ENCODE measurements at regions not wholly inside any gene's neighbourhood (a gene's known extent, or its start where the extent isn't known, plus 50 kb on each side); places are given as distances from the start of the nearest gene placed in this dataset.
"Not testable (repeated sequence)": the region's sequence is repeated elsewhere in the genome, so short reads cannot be mapped to it uniquely, and the experiment has no call there.

- POLR2A ChIA-PET, CTCF ChIA-PET, ATAC-seq: not testable (repeated sequence)
These were observed 463.1 kb upstream of the ZNG1F start for GRCh38 chr9:41652100-41652713.

GRCh38 chr9:41650086-41650485 lies 461.0 kb upstream of the ZNG1F start:
- POLR2A ChIA-PET; H3K27ac Mint-ChIP-seq; DNase-seq; CTCF ChIA-PET; ATAC-seq; H3K4me1 Mint-ChIP-seq (ENCODE audit: low read depth); H3K4me3 Mint-ChIP-seq; H3K36me3 Mint-ChIP-seq (ENCODE audit: low read depth); H3K9me3 Mint-ChIP-seq (ENCODE audit: insufficient read depth); H3K27me3 Mint-ChIP-seq (ENCODE audit: low read depth): not testable (repeated sequence)

More at GRCh38 chr9:41652100-41652713, 463.1 kb upstream of the ZNG1F start:
- H3K9me3 Mint-ChIP-seq (ENCODE audit: insufficient read depth); H3K27me3 Mint-ChIP-seq (ENCODE audit: low read depth); DNase-seq; H3K4me3 Mint-ChIP-seq; H3K36me3 Mint-ChIP-seq (ENCODE audit: low read depth); H3K27ac Mint-ChIP-seq; H3K4me1 Mint-ChIP-seq (ENCODE audit: low read depth): not testable (repeated sequence)

- H3K9me3 Mint-ChIP-seq (ENCODE audit: insufficient read depth); H3K27ac Mint-ChIP-seq; H3K4me3 Mint-ChIP-seq; H3K27me3 Mint-ChIP-seq (ENCODE audit: low read depth); DNase-seq; H3K36me3 Mint-ChIP-seq (ENCODE audit: low read depth); H3K4me1 Mint-ChIP-seq (ENCODE audit: low read depth); CTCF ChIA-PET; ATAC-seq; POLR2A ChIA-PET: not testable (repeated sequence)
These were observed 459.4 kb upstream of the ZNG1F start for GRCh38 chr9:41648564-41648963.

GRCh38 chr9:41646246-41646645 lies 457.1 kb upstream of the ZNG1F start:
- H3K4me3 Mint-ChIP-seq; CTCF ChIA-PET; ATAC-seq; H3K4me1 Mint-ChIP-seq (ENCODE audit: low read depth); H3K27ac Mint-ChIP-seq; DNase-seq; H3K9me3 Mint-ChIP-seq (ENCODE audit: insufficient read depth); H3K36me3 Mint-ChIP-seq (ENCODE audit: low read depth); POLR2A ChIA-PET; H3K27me3 Mint-ChIP-seq (ENCODE audit: low read depth): not testable (repeated sequence)

DNA sequence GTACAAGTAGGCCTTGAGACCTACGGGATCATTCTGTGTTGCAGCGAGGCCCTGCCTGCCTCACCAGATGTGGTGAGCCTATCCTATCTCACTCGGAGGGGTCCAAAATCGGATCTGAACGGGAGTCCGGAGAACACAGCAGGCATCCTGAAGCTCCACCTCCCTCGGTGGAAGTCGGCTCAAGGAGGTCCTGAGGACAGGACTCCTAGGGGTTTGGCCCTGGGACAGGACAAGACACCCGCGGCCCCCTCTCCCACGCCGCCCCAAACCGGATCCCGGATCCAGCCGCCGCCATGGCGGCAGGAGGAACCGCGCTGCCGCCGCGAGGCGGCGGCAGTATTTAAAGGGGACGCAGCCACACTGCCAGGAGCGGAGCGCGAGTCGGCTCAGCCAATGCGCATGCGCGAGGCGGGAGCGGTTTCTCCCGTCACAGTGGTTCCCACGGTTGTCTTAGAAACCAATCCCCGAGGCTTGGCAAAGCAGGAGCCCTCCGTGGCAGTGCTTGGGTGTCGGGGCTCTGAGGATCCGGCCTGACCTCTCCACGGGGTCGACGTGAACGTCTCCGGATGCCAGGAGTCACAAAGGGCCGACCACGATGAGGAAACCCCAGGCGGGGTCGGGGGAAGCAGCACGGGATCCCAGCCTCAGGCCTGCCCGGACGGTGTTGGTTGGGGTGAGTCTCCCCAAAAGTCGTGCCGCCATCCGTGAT lies 454.6 kb upstream of the ZNG1F start:
- CTCF ChIA-PET; H3K4me1 Mint-ChIP-seq (ENCODE audit: low read depth): not testable (repeated sequence)

GRCh38 chr9:41633726-41634125 lies 444.6 kb upstream of the ZNG1F start:
- CTCF ChIA-PET; POLR2A ChIA-PET; H3K27me3 Mint-ChIP-seq (ENCODE audit: low read depth); H3K9me3 Mint-ChIP-seq (ENCODE audit: insufficient read depth); DNase-seq; H3K27ac Mint-ChIP-seq; ATAC-seq; H3K36me3 Mint-ChIP-seq (ENCODE audit: low read depth); H3K4me3 Mint-ChIP-seq; H3K4me1 Mint-ChIP-seq (ENCODE audit: low read depth): not testable (repeated sequence)

More for the DNA sequence above, 454.6 kb upstream of the ZNG1F start:
- ATAC-seq (peak; percentile 73), DNase-seq (peak; percentile 63)
- H3K27me3 Mint-ChIP-seq (ENCODE audit: low read depth); H3K36me3 Mint-ChIP-seq (ENCODE audit: low read depth); H3K27ac Mint-ChIP-seq; POLR2A ChIA-PET; H3K9me3 Mint-ChIP-seq (ENCODE audit: insufficient read depth): not testable (repeated sequence)
- H3K4me3 Mint-ChIP-seq, result peak overlapping the region; percentile 48

GRCh38 chr9:41623666-41624065 lies 434.5 kb upstream of the ZNG1F start:
- H3K27me3 Mint-ChIP-seq (ENCODE audit: low read depth); H3K4me1 Mint-ChIP-seq (ENCODE audit: low read depth); H3K27ac Mint-ChIP-seq; H3K9me3 Mint-ChIP-seq (ENCODE audit: insufficient read depth); H3K36me3 Mint-ChIP-seq (ENCODE audit: low read depth); ATAC-seq; CTCF ChIA-PET; DNase-seq; H3K4me3 Mint-ChIP-seq; POLR2A ChIA-PET: not testable (repeated sequence)

DNA sequence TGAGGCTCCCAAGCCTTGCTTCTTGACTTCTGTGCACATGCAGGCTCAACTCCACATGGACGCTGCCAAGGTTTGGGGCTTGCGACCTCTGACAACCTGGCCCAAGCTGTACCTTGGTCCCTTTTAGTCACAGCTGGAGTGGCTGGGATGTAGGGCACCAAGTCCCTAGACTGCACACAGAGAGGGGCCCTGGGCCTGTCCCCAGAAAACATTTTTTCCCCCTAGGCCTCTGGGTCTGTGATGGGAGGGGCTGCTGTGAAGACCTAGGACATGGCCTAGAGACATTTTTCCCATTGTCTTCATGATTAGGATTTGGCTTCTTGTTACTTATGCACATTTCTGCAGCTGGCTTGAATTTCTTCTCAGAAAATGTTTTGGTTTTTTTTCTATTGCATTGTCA lies 430.1 kb upstream of the ZNG1F start:
- CTCF ChIA-PET, POLR2A ChIA-PET: not testable (repeated sequence)

GRCh38 chr9:41606961-41607547 lies 417.9 kb upstream of the ZNG1F start:
- H3K36me3 Mint-ChIP-seq (ENCODE audit: low read depth), result not testable (repeated sequence)

More for the DNA sequence above, 430.1 kb upstream of the ZNG1F start:
- not testable (repeated sequence) for ATAC-seq; H3K27ac Mint-ChIP-seq; H3K4me3 Mint-ChIP-seq; H3K4me1 Mint-ChIP-seq (ENCODE audit: low read depth); H3K36me3 Mint-ChIP-seq (ENCODE audit: low read depth); H3K9me3 Mint-ChIP-seq (ENCODE audit: insufficient read depth); DNase-seq; H3K27me3 Mint-ChIP-seq (ENCODE audit: low read depth)

GRCh38 chr9:41565572-41565971 lies 376.5 kb upstream of the ZNG1F start:
- H3K27me3 Mint-ChIP-seq (ENCODE audit: low read depth); POLR2A ChIA-PET; H3K4me3 Mint-ChIP-seq; CTCF ChIA-PET; H3K27ac Mint-ChIP-seq; H3K9me3 Mint-ChIP-seq (ENCODE audit: insufficient read depth); ATAC-seq; DNase-seq; H3K4me1 Mint-ChIP-seq (ENCODE audit: low read depth); H3K36me3 Mint-ChIP-seq (ENCODE audit: low read depth): not testable (repeated sequence)

More at GRCh38 chr9:41606961-41607547, 417.9 kb upstream of the ZNG1F start:
- H3K27ac Mint-ChIP-seq; CTCF ChIA-PET; ATAC-seq; POLR2A ChIA-PET; H3K4me3 Mint-ChIP-seq; H3K9me3 Mint-ChIP-seq (ENCODE audit: insufficient read depth); H3K27me3 Mint-ChIP-seq (ENCODE audit: low read depth); DNase-seq; H3K4me1 Mint-ChIP-seq (ENCODE audit: low read depth): not testable (repeated sequence)

Measured in activated CD8-positive, alpha-beta T cell treated with anti-CD3 and anti-CD28 coated beads, Interleukin-2, amount 10 ng/mL, durations not matched to agents 7 days and 5 days (primary cell).